ENCODE measurements at regions not wholly inside any gene's neighbourhood (a gene's known extent, or its start where the extent isn't known, plus 50 kb on each side); places are given as distances from the start of the nearest gene placed in this dataset.

- TF ChIP-seq, protein P1, sequence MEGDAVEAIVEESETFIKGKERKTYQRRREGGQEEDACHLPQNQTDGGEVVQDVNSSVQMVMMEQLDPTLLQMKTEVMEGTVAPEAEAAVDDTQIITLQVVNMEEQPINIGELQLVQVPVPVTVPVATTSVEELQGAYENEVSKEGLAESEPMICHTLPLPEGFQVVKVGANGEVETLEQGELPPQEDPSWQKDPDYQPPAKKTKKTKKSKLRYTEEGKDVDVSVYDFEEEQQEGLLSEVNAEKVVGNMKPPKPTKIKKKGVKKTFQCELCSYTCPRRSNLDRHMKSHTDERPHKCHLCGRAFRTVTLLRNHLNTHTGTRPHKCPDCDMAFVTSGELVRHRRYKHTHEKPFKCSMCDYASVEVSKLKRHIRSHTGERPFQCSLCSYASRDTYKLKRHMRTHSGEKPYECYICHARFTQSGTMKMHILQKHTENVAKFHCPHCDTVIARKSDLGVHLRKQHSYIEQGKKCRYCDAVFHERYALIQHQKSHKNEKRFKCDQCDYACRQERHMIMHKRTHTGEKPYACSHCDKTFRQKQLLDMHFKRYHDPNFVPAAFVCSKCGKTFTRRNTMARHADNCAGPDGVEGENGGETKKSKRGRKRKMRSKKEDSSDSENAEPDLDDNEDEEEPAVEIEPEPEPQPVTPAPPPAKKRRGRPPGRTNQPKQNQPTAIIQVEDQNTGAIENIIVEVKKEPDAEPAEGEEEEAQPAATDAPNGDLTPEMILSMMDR (IDR thresholded peaks at IDR 0.05; ENCODE audit: insufficient read depth, low read depth, low read length, missing control alignments): no peak
- no peak for DNase-seq (ENCODE audit: low read depth)
Observed at GRCh38 chr2:36032046-36032445, 323.5 kb upstream of the CRIM1 start.

GRCh38 chr2:36031471-36031870 is 324.1 kb upstream of the CRIM1 start:
- no peak overlapping the region for H3K4me3 ChIP-seq (ENCODE audit: low read length)
- DNase-seq (ENCODE audit: low read depth): no peak
- TF ChIP-seq, protein P1 (IDR thresholded peaks at IDR 0.05; ENCODE audit: insufficient read depth, low read depth, low read length, missing control alignments): no peak

More at GRCh38 chr2:36032046-36032445, 323.5 kb upstream of the CRIM1 start:
- no peak overlapping the region for H3K4me3 ChIP-seq (ENCODE audit: low read length)

GRCh38 chr2:36027616-36028015 is 328.0 kb upstream of the CRIM1 start:
- TF ChIP-seq, protein P1 (IDR thresholded peaks at IDR 0.05; ENCODE audit: insufficient read depth, low read depth, low read length, missing control alignments): no peak
- DNase-seq (ENCODE audit: low read depth): no peak
- no peak overlapping the region for H3K4me3 ChIP-seq (ENCODE audit: low read length)

GRCh38 chr2:36013064-36013463 is 342.5 kb upstream of the CRIM1 start:
- TF ChIP-seq, protein P1 (IDR thresholded peaks at IDR 0.05; ENCODE audit: insufficient read depth, low read depth, low read length, missing control alignments): no peak
- H3K4me3 ChIP-seq (ENCODE audit: low read length): no peak overlapping the region
- no peak for DNase-seq (ENCODE audit: low read depth)

- TF ChIP-seq, protein P1 (IDR thresholded peaks at IDR 0.05; ENCODE audit: insufficient read depth, low read depth, low read length, missing control alignments): no peak
- DNase-seq (ENCODE audit: low read depth): no peak
- no peak overlapping the region for H3K4me3 ChIP-seq (ENCODE audit: low read length)
Observed at GRCh38 chr2:36006444-36006843, 349.1 kb upstream of the CRIM1 start.

DNA sequence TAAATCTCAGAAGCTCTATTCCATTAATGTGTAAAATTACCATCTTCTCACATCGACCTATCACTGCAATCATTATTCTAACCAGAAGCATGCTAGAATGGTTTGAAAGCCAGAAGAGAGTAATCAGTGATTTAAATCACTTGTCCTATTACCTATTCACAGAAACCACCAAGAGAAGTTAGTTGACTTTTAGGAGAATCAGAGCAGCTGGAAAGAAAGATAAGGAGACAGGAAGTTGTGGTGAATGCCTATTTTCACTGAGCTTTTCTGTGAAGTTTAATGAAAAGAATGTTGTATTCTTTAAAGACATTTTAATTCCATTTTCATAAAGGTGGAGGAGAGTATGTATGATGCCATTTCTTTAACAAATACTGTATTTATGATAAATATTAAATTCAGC is 352.6 kb upstream of the CRIM1 start:
- no peak for DNase-seq (ENCODE audit: low read depth)
- TF ChIP-seq, protein P1 (IDR thresholded peaks at IDR 0.05; ENCODE audit: insufficient read depth, low read depth, low read length, missing control alignments): no peak
- H3K4me3 ChIP-seq (ENCODE audit: low read length): no peak overlapping the region

GRCh38 chr2:35997488-35997887 is 358.1 kb upstream of the CRIM1 start:
- TF ChIP-seq, protein P1 (IDR thresholded peaks at IDR 0.05; ENCODE audit: insufficient read depth, low read depth, low read length, missing control alignments): no peak
- no peak overlapping the region for H3K4me3 ChIP-seq (ENCODE audit: low read length)
- peak; percentile 7 for DNase-seq (ENCODE audit: low read depth)
